COR-L47 (cell line): ENCODE measurements at regions not wholly inside any gene's neighbourhood (a gene's known extent, or its start where the extent isn't known, plus 50 kb on each side); places are given as distances from the start of the nearest gene placed in this dataset.

Experiments used
- DNase-seq: peaks from one replicate; lab custom pipeline; 2025; lab: John Stamatoyannopoulos, UW

DNA sequence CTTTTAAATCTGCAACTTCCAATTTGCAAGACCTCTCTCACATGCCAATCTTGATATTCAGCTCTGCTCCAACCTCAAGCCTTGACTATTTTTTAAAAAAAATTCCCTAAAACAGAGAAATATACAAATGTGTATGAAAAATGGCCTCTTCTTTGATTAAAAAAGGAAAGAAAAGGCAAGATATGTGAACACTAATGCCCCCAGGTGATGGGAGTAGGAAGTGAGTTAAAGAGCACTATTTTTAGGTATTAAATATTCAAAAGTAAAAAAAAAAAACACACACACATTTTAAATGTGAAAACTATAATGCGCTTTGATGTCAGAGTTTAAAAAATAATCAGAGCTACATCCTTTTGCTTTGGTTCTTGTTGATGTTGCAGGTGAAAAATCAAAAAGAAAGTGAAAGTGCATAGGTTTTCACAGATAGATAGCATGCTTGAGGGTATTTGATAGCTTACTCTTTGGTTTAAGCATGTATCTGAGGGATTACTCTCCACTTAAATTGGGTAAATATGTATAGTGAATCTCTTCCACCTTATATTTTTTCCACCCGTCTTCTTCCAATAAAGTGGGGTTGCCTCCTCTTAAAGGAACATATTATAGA lies 406.0 kb upstream of the POU3F3 start:
- peak; percentile 11 for DNase-seq

DNA sequence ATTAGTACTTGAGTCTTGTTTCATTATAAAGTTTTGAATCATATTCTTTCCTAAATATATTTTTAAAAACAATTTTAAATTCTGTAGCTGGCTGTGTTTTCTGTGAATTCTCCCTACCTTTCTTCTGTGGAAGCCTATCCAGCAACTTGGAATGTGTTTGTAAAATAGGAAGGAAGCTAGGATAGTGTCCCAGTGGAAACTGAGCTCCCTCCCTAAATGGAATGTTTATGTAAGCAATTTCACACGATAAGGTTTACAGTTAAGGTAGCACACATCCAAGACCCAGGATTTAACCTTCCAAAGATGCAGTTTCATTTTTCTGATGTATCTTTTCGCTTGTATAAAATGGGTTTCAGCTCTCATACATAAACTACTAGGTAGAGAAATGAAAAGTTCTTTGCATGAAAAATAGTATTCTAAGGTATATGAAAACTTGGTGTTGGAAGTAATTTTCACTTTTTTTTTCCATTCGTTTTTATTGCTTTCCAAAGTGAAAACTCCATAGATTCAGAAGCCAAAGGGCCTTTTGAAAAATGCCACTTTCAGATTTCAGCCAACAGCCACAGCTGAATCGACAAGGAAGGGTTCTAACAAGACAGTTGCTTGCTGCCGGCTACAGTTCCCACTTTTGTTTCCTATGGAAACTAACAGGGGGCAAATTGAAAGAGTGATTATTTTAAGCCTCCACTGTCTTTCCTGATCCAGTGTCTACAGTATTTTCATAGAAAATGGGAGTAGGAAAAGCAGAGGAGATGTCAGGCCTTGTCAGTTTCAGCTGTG lies 405.1 kb upstream of the POU3F3 start:
- DNase-seq, result no peak

DNA sequence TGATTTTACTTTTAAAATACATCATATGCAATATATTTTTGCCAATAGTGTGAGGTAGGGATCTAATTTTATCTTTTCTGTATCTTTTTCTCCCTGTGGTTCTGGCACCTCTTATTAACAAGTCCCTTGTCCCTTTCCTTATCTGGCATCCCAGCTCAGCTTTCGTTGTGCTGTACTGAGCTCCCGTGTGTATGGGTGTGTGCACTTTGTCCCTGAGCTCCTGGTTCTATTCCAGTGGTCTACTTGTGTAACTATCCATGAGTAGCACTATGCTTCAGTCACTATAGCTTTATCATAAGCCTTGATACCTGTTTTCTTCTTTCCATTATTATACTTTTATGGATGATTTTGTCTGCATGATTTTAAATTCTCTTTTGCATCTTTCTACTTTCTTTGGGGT lies 401.4 kb upstream of the POU3F3 start:
- DNase-seq, result no peak

DNA sequence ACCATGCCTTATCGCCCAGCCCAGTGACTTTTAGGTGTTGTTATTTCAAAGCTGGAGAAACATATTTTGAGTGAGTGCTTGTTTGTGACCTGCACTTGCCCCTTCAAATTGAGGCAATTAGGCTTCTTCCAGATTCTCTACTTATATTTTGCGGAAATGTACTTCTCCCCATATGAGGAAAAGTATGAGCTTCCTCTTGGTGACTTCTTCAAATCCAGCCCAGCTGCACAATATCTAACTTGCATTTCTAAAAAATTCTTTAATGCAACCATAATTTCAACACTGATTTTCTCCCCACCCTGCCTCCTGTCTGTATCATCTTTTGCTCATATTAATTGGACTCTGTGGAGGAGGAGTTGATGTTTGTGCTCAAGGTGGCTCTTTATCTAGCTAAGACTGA lies 391.2 kb upstream of the POU3F3 start:
- no peak for DNase-seq

DNA sequence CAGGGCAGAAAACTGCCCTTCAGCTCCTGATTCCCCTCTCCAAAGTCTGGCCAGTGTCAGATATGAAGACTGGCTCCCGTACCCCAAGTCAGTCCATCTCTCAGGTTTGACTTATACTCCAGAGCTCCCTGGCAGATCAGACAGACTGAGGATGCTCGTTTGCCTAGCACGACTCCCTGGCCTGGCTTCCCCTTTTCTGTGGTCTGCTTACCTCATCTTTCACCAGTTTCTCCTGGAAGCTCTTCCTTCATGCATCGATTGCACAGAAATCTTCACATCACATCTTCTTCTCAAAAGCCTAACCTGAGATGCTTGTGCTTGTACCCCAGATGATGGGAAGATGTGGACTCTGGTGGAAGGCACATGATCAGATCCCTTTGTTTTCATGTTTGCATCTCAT lies 387.9 kb upstream of the POU3F3 start:
- DNase-seq, result no peak

DNA sequence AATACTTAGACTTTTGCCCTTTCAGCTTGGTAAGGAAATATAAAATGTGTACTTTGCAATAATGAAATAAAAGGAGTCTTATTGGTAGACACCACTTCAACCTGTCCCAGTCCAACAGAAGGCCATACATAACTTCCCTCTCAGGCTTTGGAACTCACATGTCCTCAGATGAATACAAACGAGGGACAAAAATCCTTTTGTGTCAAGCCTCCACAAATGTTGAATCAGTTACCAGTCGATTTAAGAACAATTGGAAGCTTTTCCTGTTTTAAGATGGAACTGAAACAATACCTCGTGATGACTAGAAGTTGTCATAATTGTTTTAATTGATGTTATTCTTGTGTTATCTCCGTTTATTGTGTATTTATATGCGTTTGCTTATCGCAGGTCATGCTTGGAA lies 385.1 kb upstream of the POU3F3 start:
- no peak for DNase-seq

DNA sequence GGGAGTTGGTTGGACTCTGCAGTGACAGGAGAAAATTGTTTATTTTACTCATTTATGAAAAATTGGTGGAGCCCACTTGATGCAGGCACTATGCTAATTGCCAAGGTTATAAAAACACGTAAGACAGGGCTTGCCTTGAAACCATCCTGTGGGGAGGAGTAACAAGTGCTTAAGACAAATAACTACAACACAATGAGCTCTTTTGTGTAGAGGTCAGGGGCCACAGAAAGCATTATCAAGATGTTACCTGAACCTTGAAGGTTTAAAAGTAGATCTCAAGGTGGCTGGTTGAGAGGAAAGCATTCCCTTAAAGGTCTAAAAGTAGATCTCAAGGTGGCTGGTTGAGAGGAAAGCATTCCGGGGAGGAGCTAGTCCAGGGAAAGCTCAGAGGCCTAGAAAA lies 381.8 kb upstream of the POU3F3 start:
- no peak for DNase-seq

DNA sequence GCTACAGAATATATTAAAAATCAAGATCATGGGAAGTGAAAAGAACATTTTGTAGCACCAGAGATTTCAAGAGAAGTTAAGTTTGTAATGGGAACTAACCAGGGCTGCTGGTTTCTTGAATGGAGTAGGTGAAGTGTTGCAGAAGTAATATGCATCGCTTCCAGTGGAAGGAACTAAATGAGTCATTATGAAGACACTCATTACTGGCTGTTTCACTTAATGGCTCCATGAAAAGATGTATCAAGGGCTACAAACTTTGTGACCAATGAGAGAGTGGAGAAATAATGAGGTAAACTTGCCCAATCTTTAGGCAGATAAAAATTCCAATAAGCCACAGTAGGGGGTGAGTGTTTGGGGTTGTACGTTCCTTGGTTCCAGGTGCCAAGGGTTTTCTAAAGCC lies 380.4 kb upstream of the POU3F3 start:
- no peak for DNase-seq

DNA sequence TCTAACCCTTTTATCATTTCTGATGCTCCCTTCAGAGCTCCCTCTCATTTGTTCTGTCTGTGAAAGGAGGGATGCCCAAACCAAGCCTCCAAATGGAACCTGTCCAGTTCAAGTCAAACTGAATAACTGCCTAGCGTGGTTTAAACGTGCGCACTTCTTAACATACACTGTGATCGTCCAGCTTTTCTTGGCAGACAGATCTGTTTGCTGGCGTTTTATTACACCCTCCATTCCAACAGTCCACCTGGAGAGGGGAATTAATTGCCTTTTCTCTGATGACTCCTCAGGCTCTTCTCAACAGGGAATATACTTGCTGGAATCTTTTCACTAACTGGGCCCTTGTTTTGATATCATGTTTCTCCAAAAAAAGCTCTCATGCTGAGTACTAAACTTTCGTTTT lies 379.2 kb upstream of the POU3F3 start:
- DNase-seq, result no peak

DNA sequence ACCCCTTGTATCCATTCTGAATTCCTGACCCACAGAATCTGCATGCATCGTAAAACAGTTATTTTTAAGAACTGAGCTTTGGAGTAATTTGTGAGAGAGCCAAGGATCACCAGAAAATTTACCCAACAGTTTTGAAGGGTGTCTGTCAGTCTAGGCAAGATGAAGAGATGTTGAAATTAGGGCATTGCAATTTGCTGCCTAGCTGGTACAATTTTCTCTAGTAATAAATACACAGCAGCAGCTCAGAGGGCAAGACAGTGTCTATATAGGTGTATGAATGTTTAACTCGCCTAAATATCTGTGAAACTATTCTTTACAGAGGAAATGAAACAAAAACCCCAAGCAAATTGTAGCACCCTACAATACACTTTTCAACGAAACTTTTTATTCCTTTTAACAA lies 377.8 kb upstream of the POU3F3 start:
- no peak for DNase-seq

DNA sequence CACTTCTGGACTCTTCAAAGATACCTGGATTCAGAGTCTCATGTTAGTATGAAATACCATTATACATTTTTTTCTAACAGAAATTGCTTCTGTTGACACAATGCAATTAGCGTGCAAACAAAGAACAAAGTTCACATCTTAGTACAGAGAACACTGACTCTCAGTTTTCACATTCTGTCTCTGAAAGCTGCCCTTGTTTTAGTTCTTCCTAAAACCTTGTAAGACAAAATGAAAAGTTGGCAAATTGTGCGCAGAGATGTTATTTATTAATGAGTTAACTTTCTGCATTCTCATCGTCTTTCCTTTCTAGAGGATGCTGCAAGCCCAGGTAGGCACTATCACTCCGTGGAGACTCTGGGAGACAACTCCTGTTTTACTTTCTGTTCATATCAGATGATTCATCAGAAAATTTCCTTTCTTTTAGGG lies 377.3 kb upstream of the POU3F3 start:
- no peak for DNase-seq

DNA sequence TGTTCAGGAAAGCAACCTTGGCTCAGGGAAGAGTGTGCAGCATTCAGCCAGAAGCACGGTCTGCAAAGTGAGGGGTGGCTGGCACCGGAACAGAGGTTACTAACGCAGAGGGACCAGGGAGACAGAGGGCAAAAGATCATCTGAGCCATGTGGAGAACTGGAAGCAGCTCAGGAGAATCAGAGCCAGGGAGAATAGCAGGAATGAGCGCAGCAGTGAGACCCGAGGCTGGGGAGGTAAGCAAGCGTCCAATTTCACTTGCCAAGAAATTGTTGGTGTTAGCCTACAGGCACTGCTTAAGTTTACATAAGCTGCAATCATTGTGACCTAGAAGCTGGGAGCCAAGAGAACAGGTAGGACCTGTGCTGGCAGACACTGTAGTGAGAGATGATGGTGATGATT lies 372.6 kb upstream of the POU3F3 start:
- DNase-seq, result no peak

DNA sequence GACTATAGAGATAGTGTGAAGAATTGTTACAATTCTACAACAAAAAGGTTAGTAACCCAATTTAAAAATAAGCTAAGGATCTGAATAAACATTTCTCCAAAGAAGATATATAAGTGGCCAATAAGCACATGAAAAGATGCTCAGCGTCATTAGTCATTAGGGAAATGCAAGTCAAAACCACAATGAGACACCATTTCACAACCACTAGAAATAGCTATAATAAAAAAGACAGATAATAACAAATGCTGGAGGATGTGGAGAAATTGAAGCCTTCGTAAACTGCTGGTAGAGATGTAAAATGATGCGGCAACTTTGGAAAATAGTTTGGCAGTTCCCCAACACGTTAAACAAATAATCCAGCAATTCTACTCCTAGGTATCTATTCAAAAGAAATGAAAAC lies 366.5 kb upstream of the POU3F3 start:
- no peak for DNase-seq

DNA sequence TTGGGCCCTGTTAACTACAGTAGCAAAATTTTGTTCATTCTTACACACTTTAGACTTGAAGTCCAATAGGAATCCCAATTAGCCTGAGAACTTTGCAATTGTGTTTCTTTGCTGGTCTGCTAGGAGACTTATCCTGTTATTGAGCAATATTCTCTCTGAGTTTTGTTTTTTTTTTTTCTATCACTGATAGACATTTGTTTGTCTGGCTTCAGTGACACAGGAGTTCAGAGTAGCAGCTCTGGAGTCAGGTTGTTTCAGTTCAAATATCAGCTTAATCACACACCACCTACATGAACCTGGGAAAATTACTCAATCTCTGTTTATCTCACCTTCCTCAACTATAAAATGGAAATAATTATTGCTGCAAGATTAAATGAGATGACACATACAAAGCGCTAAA lies 360.2 kb upstream of the POU3F3 start:
- DNase-seq, result no peak

DNA sequence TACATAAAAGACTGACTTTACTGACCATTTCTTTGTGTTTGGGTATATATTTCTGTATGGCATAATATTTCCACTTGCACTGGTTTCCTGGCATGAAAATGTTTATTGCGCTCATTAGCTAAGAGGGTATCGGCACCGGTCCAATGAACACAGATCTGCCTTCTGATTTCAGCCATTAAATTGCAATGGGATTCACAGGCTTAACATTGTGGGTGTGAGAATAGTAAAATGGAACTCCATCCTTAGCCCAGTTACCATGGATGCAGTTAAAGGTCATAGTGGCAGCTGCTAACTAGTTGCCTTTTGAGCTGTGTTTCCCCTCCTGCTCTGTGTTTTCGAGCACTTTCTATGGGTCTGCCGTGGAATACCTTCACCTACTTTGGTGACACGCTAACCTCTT lies 352.6 kb upstream of the POU3F3 start:
- DNase-seq, result no peak

DNA sequence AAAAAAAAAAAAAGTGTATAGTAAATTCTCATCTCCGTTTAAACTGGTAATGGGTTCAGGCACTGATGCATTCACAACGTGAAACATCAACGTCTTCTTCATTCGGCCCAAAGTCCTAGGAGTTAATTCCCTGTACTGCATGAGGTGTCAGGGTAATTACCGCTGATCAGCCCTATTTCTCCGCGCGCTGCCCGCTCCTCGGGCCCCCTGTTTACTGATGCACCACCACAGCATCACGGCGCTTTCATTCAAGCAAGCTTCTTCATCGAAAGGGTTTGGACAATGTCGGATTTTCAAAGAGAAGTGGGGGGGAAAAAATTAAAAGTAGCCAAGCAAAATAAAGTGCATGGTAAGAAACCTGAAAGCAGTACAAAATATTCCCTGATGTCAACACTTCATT lies 352.0 kb upstream of the POU3F3 start:
- DNase-seq, result no peak

DNA sequence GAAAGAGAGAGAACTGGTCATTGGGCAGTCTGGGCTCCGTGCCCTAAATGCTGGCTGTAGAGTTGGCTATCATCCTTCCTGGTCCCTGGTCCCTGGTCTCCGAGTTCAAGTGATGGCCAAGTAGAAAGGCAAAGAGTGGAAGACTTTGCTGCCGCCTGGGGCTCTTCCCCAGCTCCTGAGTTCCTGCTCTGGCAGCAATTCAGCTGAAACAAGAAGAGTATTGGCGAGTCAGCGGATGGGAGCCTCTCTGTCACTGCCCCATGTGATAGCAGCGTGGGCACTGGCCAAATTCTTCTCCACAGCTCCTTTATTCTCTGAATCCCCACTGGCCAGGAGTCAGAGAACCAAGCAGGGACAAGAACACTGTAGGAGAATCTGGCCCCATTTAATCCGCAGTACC lies 351.0 kb upstream of the POU3F3 start:
- DNase-seq, result no peak

DNA sequence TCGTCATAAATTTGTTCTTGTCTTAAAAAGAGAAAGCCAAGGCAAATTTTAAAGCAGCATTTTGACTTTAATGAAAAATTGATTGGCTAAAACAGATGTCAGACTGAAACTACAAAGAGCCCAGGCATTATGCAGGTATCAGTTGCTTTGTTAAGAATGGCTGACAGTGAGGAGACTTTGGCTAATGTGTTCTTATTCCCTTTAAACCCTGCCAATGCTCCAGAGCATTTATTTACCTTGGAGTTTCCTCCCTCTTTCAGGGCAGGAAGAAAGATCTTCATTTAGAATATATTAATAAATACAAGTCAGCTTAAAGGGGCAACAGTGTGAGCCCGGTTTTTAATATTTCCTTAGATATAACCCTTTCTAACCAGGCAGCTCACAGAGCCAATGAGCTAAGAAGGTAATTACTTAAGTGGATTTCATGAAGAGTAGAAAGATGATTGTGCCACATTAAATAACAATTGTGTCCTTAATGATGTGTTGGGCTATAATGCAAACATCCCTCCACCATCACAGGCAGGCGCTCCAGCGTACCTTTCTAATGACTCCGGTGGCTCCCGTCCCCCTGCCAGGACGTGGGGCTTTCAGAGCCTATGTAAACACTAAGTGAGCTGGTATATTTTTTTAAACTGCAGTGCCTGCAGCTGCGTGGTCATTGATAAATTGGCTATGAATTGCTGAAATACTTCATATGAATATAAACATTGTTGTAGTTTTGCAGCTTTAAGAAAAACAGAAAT lies 349.4 kb upstream of the POU3F3 start:
- peak; percentile 86 for DNase-seq

DNA sequence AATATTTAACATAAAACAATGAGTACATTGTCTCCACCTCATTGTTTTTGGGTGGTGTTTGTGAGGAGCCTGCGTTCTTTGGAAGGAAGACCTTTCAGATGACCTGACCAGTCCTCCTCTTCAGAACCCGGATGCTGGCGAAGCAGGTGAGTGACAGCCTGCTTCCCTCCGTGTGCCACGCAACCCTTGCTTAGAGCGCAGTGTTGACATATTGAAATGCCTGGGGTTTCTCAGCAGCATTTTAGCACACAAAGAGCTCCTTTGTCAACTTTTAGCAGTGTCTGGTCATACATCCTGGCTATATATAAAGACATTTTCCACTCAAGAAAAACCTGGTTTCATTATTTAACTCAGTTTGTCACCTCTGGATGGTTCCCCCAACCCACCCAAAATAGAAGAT lies 335.7 kb upstream of the POU3F3 start:
- DNase-seq, result no peak

DNA sequence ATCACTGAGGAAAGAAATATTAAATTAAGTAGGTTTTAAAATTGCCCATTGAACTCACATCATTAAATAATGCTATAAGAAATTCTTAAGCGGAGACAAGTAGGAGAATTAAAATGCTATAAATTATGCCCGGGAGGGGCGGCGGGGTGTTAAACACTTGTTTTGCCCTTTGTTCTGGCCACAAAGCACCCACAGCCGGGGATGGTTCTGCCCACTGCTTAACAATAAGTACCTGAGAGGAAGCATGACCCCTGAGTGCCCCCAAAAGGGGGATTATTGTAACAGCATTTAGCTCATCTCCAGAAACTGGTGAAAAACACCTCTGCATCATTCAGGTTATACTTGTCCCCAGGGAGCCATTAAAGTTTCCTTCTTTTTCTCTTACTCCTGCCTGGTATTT lies 332.7 kb upstream of the POU3F3 start:
- DNase-seq, result peak; percentile 80

DNA sequence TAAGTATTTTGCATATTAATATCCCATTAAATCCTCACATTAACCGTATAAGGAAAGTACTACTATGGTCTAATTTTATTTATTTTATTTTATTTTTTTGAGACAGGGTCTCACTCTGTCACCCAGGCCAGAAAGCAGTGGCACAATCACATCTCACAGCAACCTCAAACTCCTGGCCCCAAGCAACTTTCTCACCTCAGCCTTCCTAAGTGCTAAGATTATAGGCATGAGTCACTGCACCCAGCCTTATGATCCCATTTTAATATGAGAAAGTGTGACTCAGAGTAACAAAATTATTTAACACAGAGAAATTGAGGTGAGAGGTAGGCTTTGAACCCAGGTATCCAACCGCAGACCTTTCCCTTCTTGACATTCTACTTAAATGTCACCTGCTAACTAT lies 330.0 kb upstream of the POU3F3 start:
- DNase-seq, result no peak

DNA sequence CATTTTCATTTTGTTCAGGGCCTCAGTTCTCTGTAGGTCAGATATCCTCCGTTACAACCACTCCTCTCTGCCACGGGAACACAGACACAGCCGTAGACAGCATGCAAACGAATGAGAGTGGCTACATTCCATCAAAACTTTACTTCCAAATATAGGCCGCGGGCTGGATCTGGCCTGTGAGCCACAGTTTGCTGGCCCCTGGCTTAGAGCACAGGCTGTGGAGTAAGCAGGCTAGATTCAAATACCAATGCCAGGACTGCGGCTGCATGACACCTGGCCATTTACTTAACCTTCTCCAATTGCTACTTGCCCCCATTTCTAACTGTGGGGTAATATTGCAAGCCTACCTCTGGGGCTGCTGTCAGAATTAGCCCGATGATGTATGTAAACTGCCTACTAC lies 325.8 kb upstream of the POU3F3 start:
- no peak for DNase-seq

DNA sequence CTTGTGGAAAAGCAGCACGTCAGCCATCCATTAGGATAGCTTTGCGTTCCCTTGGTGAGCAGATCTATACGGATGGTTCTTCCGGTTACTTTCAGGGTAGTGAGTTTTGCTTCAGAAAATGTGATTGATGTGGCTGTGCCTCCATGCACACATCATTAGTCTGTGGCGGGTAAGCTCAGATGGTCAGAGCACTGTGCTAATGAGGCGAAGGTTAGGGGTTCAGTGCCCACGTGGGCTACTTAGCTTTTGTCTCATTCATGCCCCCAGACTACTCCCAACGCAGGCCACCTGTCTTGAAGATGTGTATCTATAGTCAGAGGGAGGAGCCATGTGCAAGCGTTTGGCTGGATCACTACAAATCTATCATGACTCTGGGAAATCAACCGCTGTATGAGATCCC lies 322.8 kb upstream of the POU3F3 start:
- DNase-seq, result no peak
